SU-DHL-6 (cell line): ENCODE measurements at regions not wholly inside any gene's neighbourhood (a gene's known extent, or its start where the extent isn't known, plus 50 kb on each side); places are given as distances from the start of the nearest gene placed in this dataset.

Experiments used
- H2AFZ ChIP-seq: fragments of 200-600 bp; sonication (generic); 2 replicates; pipeline ENCODE4 v1.6.1; 2014; ENCODE audit warnings: low read depth, mild to moderate bottlenecking, moderate library complexity, mixed read lengths, antibody characterized with exemption, low read length; ENCODE audit not compliant: severe bottlenecking
- H3F3A ChIP-seq: fragments of 200-600 bp; shearing (Covaris generic); 2 replicates; pipeline ENCODE4 v1.6.0; 2016; ENCODE audit warnings: antibody characterized with exemption, mild to moderate bottlenecking; ENCODE audit not compliant: insufficient read depth
- H3K27ac ChIP-seq: fragments of 200-600 bp; sonication (generic); 2 replicates; pipeline ENCODE4 v1.5.1; 2016; ENCODE audit warnings: low read depth, mild to moderate bottlenecking, low read length, moderate library complexity, mixed read lengths
- H3K27me3 ChIP-seq: fragments of 200-600 bp; sonication (generic), shearing (Covaris generic); 2 replicates; pipeline ENCODE4 v1.6.0; 2014; ENCODE audit warnings: mild to moderate bottlenecking, low read length
- H3K36me3 ChIP-seq: fragments of 200-600 bp; sonication (generic); 2 replicates; pipeline ENCODE4 v1.6.1; 2014; ENCODE audit warnings: mild to moderate bottlenecking, low read length, mixed read lengths
- H3K4me2 ChIP-seq: fragments of 300-600, 200-600 bp; shearing (Covaris generic), sonication (generic); 2 replicates; pipeline ENCODE4 v1.6.0; 2014; ENCODE audit warnings: low read length, low read depth, mild to moderate bottlenecking; ENCODE audit not compliant: poor library complexity, severe bottlenecking
- H3K4me3 ChIP-seq: fragments of 200-600 bp; sonication (generic); 2 replicates; pipeline ENCODE4 v1.5.1; 2014; ENCODE audit warnings: antibody characterized with exemption, low read length, mild to moderate bottlenecking, mixed read lengths; ENCODE audit not compliant: insufficient read depth, poor library complexity, severe bottlenecking
- H3K79me2 ChIP-seq: fragments of 200-600 bp; sonication (generic); 2 replicates; pipeline ENCODE4 v1.6.1; 2014; ENCODE audit warnings: mild to moderate bottlenecking, low read length, moderate library complexity; ENCODE audit not compliant: insufficient read depth
- H3K9ac ChIP-seq: fragments of 200-600 bp; sonication (generic); 2 replicates; pipeline ENCODE4 v1.7.0; 2014; ENCODE audit warnings: mild to moderate bottlenecking, low read length
- H3K9me2 ChIP-seq: fragments of 200-600 bp; sonication (generic); replicated peaks from 2 replicates; pipeline ENCODE4 v1.6.1; 2014; ENCODE audit warnings: low read length; ENCODE audit not compliant: insufficient read depth
- H3K9me3 ChIP-seq: fragments of 200-600 bp; sonication (generic); 2 replicates; pipeline ENCODE4 v1.6.1; 2014; ENCODE audit warnings: low read length, mixed read lengths; ENCODE audit not compliant: insufficient read depth
- H4K20me1 ChIP-seq: fragments of 200-600 bp; sonication (generic); 2 replicates; pipeline ENCODE4 v1.6.1; 2014; ENCODE audit warnings: low read depth, mild to moderate bottlenecking, antibody characterized with exemption, low read length, moderate library complexity, mixed read lengths
- CTCF ChIP-seq: fragments of 200-600 bp; sonication (generic); IDR thresholded peaks from one replicate; pipeline ENCODE4 v1.5.1; 2017; ENCODE audit warnings: antibody characterized with exemption, mild to moderate bottlenecking, low read length, moderate library complexity; ENCODE audit not compliant: insufficient read depth, poor library complexity, severe bottlenecking
- EZH2phosphoT487 ChIP-seq: fragments of 200-600 bp; sonication (generic), shearing (Covaris generic); conservative IDR thresholded peaks from 2 replicates; pipeline ENCODE4 v1.6.1; 2018; ENCODE audit warnings: mild to moderate bottlenecking, antibody characterized with exemption, low read length, moderate library complexity, mixed read lengths

- Histone ChIP-seq H3K4me2 (no peak overlapping the region), H4K20me1 (no peaks in the 10 kb centered on the region), H3K27ac (no peak overlapping the region), H3F3A (no peaks in the 10 kb centered on the region), H3K27me3 (no peaks in the 10 kb centered on the region), H3K9me2 (no peaks in the 10 kb centered on the region), H3K9ac (no peak overlapping the region), H3K36me3 (no peaks in the 10 kb centered on the region), H3K4me3 (no peak overlapping the region), H2AFZ (no peak overlapping the region), H3K79me2 (no peaks in the 10 kb centered on the region), H3K9me3 (no peaks in the 10 kb centered on the region)
- TF ChIP-seq CTCF: no peak
- no peak for TF ChIP-seq EZH2phosphoT487
Observed at GRCh38 chr2:177127821-177128220, 84.8 kb upstream of the HNRNPA3 start.

GRCh38 chr2:177129610-177130009, 83.0 kb upstream of the HNRNPA3 start:
- Histone ChIP-seq H3K36me3 (no peaks in the 10 kb centered on the region), H3K4me2 (no peak overlapping the region), H3K27me3 (no peaks in the 10 kb centered on the region), H3F3A (no peaks in the 10 kb centered on the region), H3K9ac (no peak overlapping the region), H3K9me2 (no peaks in the 10 kb centered on the region), H3K79me2 (no peaks in the 10 kb centered on the region), H4K20me1 (no peaks in the 10 kb centered on the region), H3K27ac (no peak overlapping the region), H3K9me3 (no peaks in the 10 kb centered on the region), H3K4me3 (no peak overlapping the region), H2AFZ (no peak overlapping the region)
- TF ChIP-seq EZH2phosphoT487 (no peak), CTCF (no peak)

GRCh38 chr2:177131858-177132257, 80.7 kb upstream of the HNRNPA3 start:
- no peaks in the 10 kb centered on the region for H4K20me1 ChIP-seq
- H3K27me3 ChIP-seq: no peaks in the 10 kb centered on the region
- no peaks in the 10 kb centered on the region for H3F3A ChIP-seq
- H2AFZ ChIP-seq: no peak overlapping the region
- H3K36me3 ChIP-seq: no peaks in the 10 kb centered on the region
- no peak overlapping the region for H3K9ac ChIP-seq
- H3K79me2 ChIP-seq: no peaks in the 10 kb centered on the region
- no peak overlapping the region for H3K27ac ChIP-seq
- no peak for TF ChIP-seq CTCF
- no peak for TF ChIP-seq EZH2phosphoT487
- no peaks in the 10 kb centered on the region for H3K9me3 ChIP-seq
- no peak overlapping the region for H3K4me2 ChIP-seq
- no peaks in the 10 kb centered on the region for H3K9me2 ChIP-seq
- H3K4me3 ChIP-seq: no peak overlapping the region

GRCh38 chr2:177138823-177139222, 73.8 kb upstream of the HNRNPA3 start:
- no peaks in the 10 kb centered on the region for H3K9me2 ChIP-seq
- no peak overlapping the region for H3K4me2 ChIP-seq
- no peaks in the 10 kb centered on the region for H3K79me2 ChIP-seq
- TF ChIP-seq EZH2phosphoT487: no peak
- no peak for TF ChIP-seq CTCF
- H3K36me3 ChIP-seq: no peaks in the 10 kb centered on the region
- H3K9ac ChIP-seq: no peak overlapping the region
- no peaks in the 10 kb centered on the region for H3F3A ChIP-seq
- H4K20me1 ChIP-seq: no peaks in the 10 kb centered on the region
- no peak overlapping the region for H3K4me3 ChIP-seq
- no peaks in the 10 kb centered on the region for H3K9me3 ChIP-seq
- H3K27ac ChIP-seq: no peak overlapping the region
- no peak overlapping the region for H2AFZ ChIP-seq
- no peaks in the 10 kb centered on the region for H3K27me3 ChIP-seq
